ENCODE measurements at regions not wholly inside any gene's neighbourhood (a gene's known extent, or its start where the extent isn't known, plus 50 kb on each side); places are given as distances from the start of the nearest gene placed in this dataset.
"Not testable (repeated sequence)": the region's sequence is repeated elsewhere in the genome, so short reads cannot be mapped to it uniquely, and the experiment has no call there.

DNA sequence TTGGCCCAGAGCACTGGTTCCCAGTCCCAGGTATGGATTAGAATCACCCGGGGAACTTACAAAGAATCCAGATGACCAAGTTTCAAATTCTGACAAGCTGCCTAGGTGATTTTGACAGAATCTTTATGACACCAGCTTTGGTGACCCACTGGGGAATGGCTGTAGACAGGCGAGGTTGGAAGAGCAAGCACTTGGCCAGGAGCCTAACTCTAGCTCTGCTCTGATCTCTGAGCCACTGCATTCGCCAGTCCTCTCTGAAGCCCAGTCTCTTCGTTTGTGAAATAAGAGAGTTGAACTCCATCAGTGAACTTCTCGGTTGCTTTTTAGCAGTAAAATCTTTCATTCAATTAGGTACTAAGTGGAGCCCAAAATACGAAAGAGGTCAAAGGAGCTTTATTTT lies 161.2 kb downstream of the VEGFA start:
- no peak for DNase-seq

GRCh38 chr6:43930440-43931154 lies 160.6 kb downstream of the VEGFA start:
- no peak for DNase-seq

DNA sequence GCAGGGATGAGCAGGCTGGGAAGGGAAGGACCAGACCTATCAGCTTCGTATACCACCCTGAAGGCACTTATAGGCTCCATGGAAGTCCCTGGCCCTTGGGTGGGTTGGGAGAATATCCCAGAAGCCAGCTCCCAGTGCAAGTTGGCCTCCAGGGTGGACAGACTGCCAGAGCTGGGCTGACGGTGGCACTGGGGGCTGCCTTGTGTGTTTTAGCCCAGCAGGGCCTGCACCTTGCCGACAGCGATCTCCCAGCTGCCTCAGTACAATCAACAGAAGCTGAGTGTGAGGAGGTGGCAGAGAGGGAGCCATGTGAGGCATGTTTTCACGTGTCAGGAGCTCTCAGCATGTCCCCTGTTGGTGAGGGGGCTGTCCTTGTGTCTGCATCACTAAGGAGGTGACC lies 159.5 kb downstream of the VEGFA start:
- no peak for DNase-seq

DNA sequence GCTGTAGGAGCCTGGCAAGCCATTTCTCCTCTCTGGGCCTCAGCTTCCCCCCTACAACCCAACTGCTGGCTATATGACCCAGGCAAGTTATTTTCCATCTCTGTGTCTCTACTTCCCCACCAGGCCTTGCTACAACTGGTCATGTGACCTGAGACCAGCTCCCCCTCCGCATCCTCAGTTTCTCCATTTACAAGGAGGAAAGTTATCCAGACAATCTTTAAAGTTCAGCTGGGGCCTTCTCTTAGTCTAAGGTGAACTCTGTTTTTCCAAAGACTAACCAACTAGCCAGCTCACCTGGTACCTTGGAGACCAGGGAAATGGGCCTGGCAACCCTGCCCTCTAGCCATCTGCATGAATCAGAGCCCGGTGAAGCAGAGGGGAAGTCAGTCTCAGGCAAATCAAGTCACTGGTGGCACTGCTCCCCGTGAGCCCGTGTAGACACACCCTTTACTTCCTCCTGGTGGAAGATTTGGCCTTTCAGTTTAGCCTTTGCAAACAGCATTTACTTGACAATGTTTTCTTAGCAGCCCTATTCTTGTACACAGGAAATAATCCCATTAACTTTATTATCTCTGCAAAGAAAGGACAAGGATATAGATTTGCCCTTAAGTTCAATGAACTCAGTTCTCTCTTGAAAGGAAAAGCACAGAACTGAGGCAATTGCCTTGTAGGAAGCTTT lies 157.7 kb downstream of the VEGFA start:
- no peak for DNase-seq

DNA sequence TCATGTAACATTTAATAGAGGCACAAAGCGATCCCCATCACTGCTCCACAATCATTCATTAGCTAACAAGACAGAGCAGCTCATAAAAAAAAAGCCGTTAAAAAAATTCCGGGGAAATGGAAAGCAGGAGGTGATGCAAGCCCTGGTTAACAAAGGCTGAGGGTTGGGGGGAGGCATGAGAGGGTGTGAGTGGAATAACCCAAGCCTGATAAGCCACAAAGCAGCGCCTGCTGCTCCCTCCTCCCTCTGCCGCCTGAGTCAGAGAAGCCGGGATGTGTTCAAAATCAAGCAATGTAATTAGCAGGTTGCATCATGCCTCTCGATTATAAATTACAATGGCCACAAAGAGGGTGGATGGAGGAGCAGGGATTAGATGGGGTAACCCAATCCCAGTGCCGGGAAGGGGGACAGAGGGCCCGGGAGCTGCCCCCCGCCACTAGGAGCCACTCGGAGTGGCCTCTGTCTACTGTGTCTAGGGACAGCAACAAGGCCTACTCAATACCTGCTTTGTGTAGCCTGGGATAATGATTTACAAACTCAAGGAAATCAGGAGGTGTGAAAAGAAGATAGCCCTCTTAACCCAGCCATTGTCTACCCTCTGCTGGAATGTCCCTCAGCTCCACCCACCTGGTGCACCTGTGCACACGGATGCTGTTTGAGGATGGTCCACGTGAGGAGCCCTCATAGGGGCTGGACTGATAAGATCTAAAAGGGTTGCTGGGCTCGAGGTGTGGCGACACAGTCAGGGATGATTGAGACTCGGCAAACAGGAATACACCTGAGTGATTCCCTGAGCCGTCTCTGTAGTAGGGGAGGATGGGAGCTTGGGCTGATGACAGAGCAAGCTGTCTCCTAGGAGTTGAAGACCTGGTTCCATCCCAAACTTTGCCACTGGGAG lies 156.9 kb downstream of the VEGFA start:
- DNase-seq = no peak

GRCh38 chr6:43925636-43926139 lies 155.7 kb downstream of the VEGFA start:
- not testable (repeated sequence) for DNase-seq

- no peak for DNase-seq
Observed at GRCh38 chr6:43924222-43924702, 154.3 kb downstream of the VEGFA start.

DNA sequence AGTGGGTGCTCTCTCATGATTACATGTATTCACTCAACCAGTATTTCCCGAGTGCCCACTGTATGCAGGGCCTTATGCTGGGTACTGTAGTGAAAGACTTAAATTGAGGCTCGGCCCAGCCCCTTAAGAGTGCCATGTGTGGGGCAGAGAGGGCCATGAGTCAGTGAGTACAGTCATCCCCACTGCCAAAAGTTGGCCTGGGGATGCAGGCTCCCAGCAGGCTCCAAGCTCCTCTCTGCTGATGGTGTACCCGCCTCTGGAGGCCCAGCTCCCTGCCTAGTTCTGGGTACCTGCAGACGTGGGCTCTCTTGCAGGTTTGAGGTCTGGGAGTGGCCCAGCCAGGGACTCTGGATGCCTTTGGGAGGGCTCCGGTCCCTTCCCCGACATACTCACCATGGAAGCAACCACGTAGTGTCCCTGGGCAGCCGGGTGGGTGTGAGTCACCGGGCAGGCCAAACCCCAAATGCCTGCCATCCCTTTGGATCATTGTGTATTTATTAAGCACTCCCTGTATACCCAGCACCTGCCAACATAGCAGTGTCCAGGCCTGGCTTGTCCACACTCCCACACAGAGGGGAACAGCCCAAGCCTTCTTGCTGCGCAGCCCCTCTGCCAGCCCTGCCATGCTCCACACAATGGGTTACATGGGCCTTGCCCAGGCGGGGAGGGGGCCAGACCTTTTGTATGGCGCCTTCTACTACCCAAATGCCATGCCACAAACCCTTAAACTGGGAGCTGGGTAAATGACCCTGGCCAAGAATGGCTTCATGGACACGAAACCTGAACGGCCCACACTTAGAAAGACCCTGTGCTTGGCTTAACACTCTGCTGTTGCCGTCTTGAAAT lies 153.6 kb downstream of the VEGFA start:
- DNase-seq = no peak

- DNase-seq = no peak
Observed at GRCh38 chr6:43922426-43923375, 152.7 kb downstream of the VEGFA start.

DNA sequence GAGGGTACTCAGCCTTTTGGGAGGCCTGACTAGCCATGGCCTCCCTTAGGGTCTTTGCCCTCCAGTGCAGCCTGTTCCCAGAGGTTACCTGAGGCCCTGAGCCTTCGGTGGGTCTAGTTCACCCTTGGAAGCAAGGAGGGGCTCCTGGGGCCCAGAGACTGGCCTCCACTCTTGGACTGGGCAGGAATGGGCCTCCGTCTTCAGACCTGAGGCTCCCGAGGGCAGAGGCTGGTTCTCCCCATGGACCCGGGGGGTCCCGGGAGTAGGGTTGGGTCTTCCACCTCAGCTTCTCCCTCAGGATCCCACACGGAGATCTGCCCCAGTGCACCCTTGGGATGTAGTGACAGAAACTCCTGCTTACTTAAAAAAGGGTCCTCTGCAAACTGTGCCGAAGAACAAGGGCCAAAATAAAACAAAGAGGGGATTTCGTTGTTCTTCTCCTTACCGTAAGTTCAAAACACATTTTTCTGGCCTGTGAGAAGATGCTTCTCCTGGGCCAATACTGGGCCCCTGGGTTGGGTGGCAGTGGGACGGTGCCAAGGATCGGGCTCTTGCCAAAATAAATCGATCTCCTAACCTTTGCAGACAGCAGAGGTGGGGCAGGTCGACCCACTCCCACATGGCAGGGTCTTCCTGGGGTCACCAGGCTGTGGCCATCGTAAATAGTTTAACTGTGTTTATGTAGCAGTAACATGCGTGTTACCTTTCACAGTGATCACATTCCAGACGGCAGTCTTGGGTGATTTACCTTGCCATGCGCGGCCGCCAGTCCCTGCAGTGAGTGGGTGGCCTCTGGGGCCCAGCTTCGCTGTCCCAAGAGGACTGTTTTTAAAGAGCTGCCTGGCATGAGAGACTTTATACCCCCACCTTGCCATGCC lies 151.8 kb downstream of the VEGFA start:
- DNase-seq = no peak

- no peak for DNase-seq
Observed at GRCh38 chr6:43921039-43921438, 151.0 kb downstream of the VEGFA start.

GRCh38 chr6:43919774-43920173 lies 149.8 kb downstream of the VEGFA start:
- DNase-seq = no peak

DNA sequence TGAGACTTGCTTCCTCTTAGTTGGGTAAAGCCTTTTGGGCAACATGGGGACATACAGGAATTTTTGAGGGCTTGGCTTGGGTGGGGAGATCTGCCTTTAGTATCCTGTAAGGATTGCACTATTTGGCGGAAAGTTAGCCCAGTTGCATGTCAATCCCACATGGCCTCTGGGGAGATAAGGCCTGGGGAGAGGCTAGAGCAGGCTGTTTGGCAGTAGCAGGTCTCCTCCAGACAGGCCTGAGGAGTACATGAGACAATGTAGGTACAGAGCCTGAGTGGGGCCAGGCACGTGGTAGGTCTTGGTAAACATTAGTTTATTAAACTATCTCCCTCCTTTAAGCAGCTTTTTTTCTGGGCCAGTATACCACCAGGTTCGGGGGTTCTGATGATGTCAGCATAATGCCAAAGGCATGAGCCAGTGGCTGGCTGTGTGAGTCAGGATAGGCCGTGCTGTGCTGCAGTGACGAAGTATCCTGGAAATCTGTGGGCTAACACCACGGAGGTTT lies 147.9 kb downstream of the VEGFA start:
- no peak for DNase-seq

DNA sequence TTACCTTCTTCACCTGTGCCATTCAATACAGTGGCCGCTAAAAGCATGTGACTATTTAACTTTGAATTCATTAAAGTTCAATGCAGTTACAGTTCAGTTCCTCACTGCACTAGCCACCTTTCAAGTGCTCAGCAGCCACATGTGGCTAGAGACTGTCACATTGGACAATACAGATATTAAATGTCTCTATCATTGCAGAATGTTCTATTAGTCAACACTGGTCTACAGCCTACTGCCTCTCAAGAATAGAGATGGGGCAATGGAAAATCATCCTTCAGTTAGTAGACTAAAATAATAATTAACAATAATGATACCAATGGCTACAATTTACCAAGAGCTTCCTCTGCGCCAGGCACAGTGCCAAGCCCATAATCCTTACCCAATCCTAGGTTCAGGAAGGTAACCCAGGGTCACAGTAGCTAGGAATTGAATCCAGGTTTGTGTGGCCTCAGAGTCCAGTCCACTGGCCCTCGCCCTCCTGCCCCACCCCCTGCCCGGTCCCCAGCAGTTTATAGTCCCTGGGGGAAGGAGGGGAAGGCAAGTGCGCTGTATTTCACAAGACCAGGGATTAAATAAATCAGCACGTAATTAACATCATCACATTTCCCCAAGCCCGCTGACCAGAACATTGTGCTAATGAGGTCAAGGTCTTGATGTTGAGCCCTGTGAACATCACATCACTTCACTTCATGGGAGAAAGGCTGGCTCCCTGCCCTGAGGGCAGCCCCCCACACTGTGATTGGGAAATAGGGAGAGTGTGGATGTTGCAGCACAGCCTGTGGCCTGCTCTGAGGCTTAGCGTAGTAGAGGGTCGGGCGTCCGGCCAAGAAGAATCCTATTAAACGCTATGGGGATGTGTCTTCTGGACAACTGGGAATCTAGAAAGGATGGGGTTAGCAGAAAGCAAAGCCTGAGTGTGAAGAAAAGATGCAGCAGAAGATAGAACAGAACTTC lies 147.2 kb downstream of the VEGFA start:
- no peak for DNase-seq

GRCh38 chr6:43915986-43916923 lies 146.2 kb downstream of the VEGFA start:
- no peak for DNase-seq

GRCh38 chr6:43915208-43915869 lies 145.3 kb downstream of the VEGFA start:
- no peak for DNase-seq

Data from NCI-H2227 treated with DMSO at 0.1 percent for 48 hours (cell line).